PC-9 (cell line): ENCODE measurements at regions not wholly inside any gene's neighbourhood (a gene's known extent, or its start where the extent isn't known, plus 50 kb on each side); places are given as distances from the start of the nearest gene placed in this dataset.

Experiments used
- BruUV-seq: library from RNA; stranded (reverse); fragments of 400-500 nt; replicated peaks from 2 replicates; lab custom pipeline; 2021; lab: Mats Ljungman, UMichigan
- CTCF ChIA-PET: fragments of 300-600 bp; sonication (Branson Sonifier 250); formaldehyde crosslinking; loops from one replicate; lab custom pipeline; 2022; ENCODE audit warnings: antibody characterized with exemption; lab: Charles Lee
- POLR2A ChIA-PET: fragments of 300-600 bp; sonication (Branson Sonifier 250); formaldehyde crosslinking; loops from one replicate; lab custom pipeline; 2022; ENCODE audit warnings: antibody characterized with exemption; ENCODE audit not compliant: unreplicated experiment; lab: Charles Lee
- DNase-seq, 2 experiments: peaks; one replicate each; pipeline versions ENCODE4 v3.0.0 to v3.0.0-alpha.2; 2015 to 2022; ENCODE audit warnings: mixed read lengths in 1 of 2
- H2AFZ ChIP-seq: fragments of 200-600 bp; sonication (generic); 2 replicates; pipeline ENCODE4 v1.8.1; 2017; ENCODE audit warnings: antibody characterized with exemption
- H3F3A ChIP-seq: fragments of 200-600 bp; sonication (generic); 2 replicates; pipeline ENCODE4 v1.8.1; 2017; ENCODE audit warnings: antibody characterized with exemption, mild to moderate bottlenecking, low read depth; ENCODE audit not compliant: insufficient read depth
- H3K27ac ChIP-seq: fragments of 200-600 bp; sonication (generic); 2 replicates; pipeline ENCODE4 v1.6.1; 2016; ENCODE audit warnings: mixed run types
- H3K27me3 ChIP-seq: fragments of 200-600 bp; sonication (generic); 2 replicates; pipeline ENCODE4 v1.6.1; 2016; ENCODE audit warnings: low read depth, mixed run types; ENCODE audit not compliant: insufficient read depth
- H3K36me3 ChIP-seq: fragments of 200-600 bp; sonication (generic); 2 replicates; pipeline ENCODE4 v1.6.1; 2016; ENCODE audit warnings: low read depth, mixed run types
- H3K4me1 ChIP-seq: fragments of 200-600 bp; sonication (generic); replicated peaks from 2 replicates; pipeline ENCODE4 v1.6.1; 2016; ENCODE audit warnings: mixed run types; ENCODE audit not compliant: insufficient read depth
- H3K4me2 ChIP-seq: fragments of 200-600 bp; sonication (generic); 2 replicates; pipeline ENCODE4 v1.6.1; 2017; ENCODE audit warnings: mixed run types
- H3K4me3 ChIP-seq: fragments of 200-600 bp; sonication (generic); 2 replicates; pipeline ENCODE4 v1.6.1; 2016; ENCODE audit warnings: mixed run types
- H3K79me2 ChIP-seq: fragments of 200-600 bp; sonication (generic); 2 replicates; pipeline ENCODE4 v1.6.1; 2017; ENCODE audit warnings: low read depth, mixed run types
- H3K9me2 ChIP-seq: fragments of 200-600 bp; sonication (generic); 2 replicates; pipeline ENCODE4 v1.8.1; 2017; ENCODE audit warnings: mild to moderate bottlenecking; ENCODE audit not compliant: insufficient read depth
- H3K9me3 ChIP-seq: fragments of 200-600 bp; sonication (generic); 2 replicates; pipeline ENCODE4 v1.8.1; 2016; ENCODE audit warnings: low read depth; ENCODE audit not compliant: insufficient read depth
- H4K20me1 ChIP-seq: fragments of 200-600 bp; sonication (generic); 2 replicates; pipeline ENCODE4 v1.8.1; 2017; ENCODE audit not compliant: insufficient read depth
- EZH2 ChIP-seq: fragments of 200-600 bp; sonication (generic); IDR thresholded peaks from 2 replicates; pipeline ENCODE4 v1.8.0; 2017; ENCODE audit warnings: antibody characterized with exemption, low read depth
- intact Hi-C: fragments of 100-400 bp; cut with micrococcal nuclease; formaldehyde crosslinking; loops from one replicate; pipeline ENCODE4 v1.10.0; 2022; ENCODE audit not compliant: unreplicated experiment
- TF ChIP-seq, protein P1 (sequence below): fragments of 200-600 bp; sonication (generic); conservative IDR thresholded peaks from 2 replicates; pipeline ENCODE4 v1.6.1; 2017; ENCODE audit warnings: mixed run types, antibody characterized with exemption, mild to moderate bottlenecking, moderate library complexity

DNA sequence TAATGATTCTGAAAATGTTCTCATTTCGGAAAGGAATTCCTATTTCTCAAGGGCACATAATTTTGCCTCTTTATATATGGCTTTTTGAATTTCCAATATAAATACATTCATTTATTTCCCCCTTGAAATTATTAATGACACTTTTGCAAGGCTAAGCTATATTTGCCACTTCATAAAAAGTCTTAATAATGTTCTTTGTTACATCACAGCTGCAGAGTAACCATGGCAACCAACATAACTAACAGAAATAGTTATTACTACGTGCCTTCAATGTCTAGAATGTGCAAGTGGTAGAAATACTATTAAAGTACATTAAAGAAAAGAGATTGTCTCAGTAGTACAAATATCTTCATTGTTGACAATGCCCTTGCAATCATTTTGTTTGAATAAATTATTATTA lies 471.8 kb downstream of the C3orf38 start:
- Histone ChIP-seq H3K4me2 (no peak overlapping the region), H3K27ac (no peak overlapping the region), H4K20me1 (no peaks in the 10 kb centered on the region), H3K36me3 (no peaks in the 10 kb centered on the region), H3F3A (no peaks in the 10 kb centered on the region), H3K79me2 (no peaks in the 10 kb centered on the region), H3K4me3 (no peak overlapping the region), H3K9me3 (no peaks in the 10 kb centered on the region), H2AFZ (no peak overlapping the region), H3K27me3 (no peaks in the 10 kb centered on the region), H3K9me2 (no peaks in the 10 kb centered on the region), H3K4me1 (no peaks in the 10 kb centered on the region)
- no peak for TF ChIP-seq EZH2
- TF ChIP-seq, protein P1, sequence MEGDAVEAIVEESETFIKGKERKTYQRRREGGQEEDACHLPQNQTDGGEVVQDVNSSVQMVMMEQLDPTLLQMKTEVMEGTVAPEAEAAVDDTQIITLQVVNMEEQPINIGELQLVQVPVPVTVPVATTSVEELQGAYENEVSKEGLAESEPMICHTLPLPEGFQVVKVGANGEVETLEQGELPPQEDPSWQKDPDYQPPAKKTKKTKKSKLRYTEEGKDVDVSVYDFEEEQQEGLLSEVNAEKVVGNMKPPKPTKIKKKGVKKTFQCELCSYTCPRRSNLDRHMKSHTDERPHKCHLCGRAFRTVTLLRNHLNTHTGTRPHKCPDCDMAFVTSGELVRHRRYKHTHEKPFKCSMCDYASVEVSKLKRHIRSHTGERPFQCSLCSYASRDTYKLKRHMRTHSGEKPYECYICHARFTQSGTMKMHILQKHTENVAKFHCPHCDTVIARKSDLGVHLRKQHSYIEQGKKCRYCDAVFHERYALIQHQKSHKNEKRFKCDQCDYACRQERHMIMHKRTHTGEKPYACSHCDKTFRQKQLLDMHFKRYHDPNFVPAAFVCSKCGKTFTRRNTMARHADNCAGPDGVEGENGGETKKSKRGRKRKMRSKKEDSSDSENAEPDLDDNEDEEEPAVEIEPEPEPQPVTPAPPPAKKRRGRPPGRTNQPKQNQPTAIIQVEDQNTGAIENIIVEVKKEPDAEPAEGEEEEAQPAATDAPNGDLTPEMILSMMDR = no peak
- POLR2A ChIA-PET = no interaction called here
- CTCF ChIA-PET = no interaction called here
- BruUV-seq = no TSS peak
- DNase-seq = no peak
- intact Hi-C loops = no loop called here

- Histone ChIP-seq H3K79me2 (no peaks in the 10 kb centered on the region), H4K20me1 (no peaks in the 10 kb centered on the region), H3K36me3 (no peaks in the 10 kb centered on the region), H2AFZ (no peak overlapping the region), H3K4me3 (no peak overlapping the region), H3K4me2 (no peak overlapping the region), H3K27ac (no peak overlapping the region), H3F3A (no peaks in the 10 kb centered on the region), H3K27me3 (no peaks in the 10 kb centered on the region), H3K9me3 (no peaks in the 10 kb centered on the region), H3K9me2 (no peaks in the 10 kb centered on the region), H3K4me1 (no peaks in the 10 kb centered on the region)
- intact Hi-C loops = no loop called here
- POLR2A ChIA-PET = no interaction called here
- BruUV-seq = no TSS peak
- TF ChIP-seq, protein P1 = no peak
- no peak for TF ChIP-seq EZH2
- CTCF ChIA-PET = no interaction called here
- DNase-seq = no peak
Measured at GRCh38 chr3:88623709-88624108, 473.9 kb downstream of the C3orf38 start.

GRCh38 chr3:88626456-88627120 lies 476.8 kb downstream of the C3orf38 start:
- Histone ChIP-seq H3K4me2 (no peak overlapping the region), H3K27ac (no peak overlapping the region), H3K79me2 (no peaks in the 10 kb centered on the region), H3K4me1 (no peaks in the 10 kb centered on the region), H3K36me3 (no peaks in the 10 kb centered on the region), H3K4me3 (no peak overlapping the region), H3K9me3 (no peaks in the 10 kb centered on the region), H3K9me2 (no peaks in the 10 kb centered on the region), H3K27me3 (no peaks in the 10 kb centered on the region), H2AFZ (no peak overlapping the region), H3F3A (no peaks in the 10 kb centered on the region), H4K20me1 (no peaks in the 10 kb centered on the region)
- no TSS peak for BruUV-seq
- intact Hi-C loops = no loop called here
- CTCF ChIA-PET = no interaction called here
- no peak for TF ChIP-seq EZH2
- TF ChIP-seq, protein P1 = no peak
- no peak for DNase-seq
- POLR2A ChIA-PET = no interaction called here
